Fibroblast of skin of right quadriceps (primary cell): ENCODE measurements at regions not wholly inside any gene's neighbourhood (a gene's known extent, or its start where the extent isn't known, plus 50 kb on each side); places are given as distances from the start of the nearest gene placed in this dataset.
"Not testable (repeated sequence)": the region's sequence is repeated elsewhere in the genome, so short reads cannot be mapped to it uniquely, and the experiment has no call there.

Experiments
- DNase-seq: peaks from one replicate; pipeline ENCODE4 v3.0.0-alpha.2; 2013

DNA sequence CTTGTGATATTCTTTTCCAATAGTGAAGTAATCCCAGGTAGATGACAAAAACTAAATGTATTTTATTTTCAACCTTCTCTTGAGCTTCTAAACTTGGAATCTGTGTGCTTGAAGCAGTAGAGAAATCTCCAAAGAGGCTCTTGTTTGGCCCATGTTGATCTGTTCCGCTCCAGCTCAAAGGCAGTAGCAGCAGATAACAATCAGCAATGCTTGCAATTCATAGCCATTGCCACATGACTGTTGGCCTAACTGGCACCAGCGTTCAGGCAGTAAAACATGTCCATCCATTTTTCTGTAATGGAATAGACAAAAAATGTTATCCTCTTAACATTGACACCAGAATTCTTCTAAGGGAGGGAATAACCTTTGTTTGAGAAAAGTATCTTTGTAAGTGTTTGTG is 270.7 kb upstream of the MSX2 start:
- DNase-seq, result no peak

DNA sequence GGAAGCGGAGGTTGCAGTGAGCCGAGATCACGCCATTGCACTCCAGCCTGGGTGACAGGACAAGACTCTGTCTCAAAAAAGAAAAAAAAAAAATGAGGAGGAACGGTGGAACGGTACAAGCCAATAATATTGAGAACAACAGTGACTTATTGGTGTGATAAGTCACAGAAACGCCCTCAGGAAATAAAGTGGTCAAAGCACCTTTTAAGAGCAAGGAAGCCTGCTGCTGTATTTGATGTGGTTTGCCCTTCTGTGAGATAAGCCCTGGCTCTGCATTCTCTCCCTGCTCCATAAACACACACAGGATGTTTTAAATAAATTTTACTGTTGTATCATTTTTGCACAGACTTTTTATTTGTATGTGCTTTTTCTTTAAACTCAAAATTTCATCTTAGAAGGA is 269.9 kb upstream of the MSX2 start:
- no peak for DNase-seq

DNA sequence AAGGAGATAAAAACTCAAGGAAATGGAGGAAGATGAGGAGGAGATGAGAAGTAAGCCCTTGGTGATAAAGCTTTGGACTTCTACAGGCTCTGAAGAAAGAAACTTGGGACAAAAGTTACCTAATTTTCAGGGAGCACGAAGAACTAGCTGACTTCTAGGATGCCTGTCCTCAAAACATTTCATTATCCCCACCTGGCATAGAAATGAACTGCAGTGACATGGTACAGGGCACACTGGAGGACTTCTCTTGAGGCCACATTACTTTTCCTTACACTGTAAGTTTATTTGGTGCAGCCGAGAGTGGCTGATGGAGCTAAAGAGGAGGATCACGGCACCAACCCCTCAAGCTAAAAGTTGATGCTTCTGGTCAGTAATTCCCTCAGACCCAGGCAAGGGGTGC is 269.5 kb upstream of the MSX2 start:
- DNase-seq, result no peak

DNA sequence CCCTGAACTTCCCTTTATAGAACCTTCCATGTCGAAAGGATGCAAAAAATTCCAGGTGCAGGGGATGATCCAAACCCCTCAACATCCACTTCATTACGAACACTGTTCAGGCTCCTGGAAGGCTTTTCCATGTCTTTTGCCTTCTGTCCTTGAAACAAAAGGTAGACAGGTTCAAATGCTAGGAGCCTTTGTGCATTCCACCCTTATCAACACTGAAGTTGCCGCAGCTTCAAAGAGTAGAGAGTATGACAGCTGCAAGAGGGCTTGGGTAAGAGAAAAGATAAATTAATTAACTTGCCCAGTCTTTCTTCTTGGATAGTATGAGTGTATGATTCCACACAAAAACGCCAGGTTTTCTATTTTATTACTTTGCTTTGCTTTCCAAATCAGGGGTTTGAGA is 269.1 kb upstream of the MSX2 start:
- DNase-seq, result no peak

DNA sequence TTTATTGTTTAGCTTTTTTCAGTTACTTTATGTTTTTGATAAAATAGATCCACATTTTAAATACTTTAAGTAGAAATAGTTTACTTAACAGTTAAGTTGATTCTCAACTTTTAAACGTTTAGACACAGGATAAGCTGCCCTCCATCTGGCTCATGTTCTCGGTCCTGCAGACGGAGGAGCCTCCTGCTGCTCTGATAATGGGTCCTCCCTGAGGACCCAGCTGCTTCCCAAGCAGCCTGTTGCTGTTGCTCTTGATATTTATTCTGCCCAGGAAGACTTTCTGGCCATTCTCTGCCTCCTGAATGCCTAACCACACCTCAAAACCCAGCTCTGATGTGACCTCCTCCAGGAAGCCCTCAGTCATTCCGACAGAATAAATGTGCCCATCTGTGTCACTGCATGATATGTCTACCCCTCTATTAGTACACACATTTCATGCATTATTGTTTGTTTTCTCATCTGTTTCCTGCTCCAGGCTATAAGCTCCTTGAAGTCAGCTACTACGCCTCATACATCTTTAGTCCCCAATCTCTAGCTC is 267.2 kb upstream of the MSX2 start:
- DNase-seq, result no peak

DNA sequence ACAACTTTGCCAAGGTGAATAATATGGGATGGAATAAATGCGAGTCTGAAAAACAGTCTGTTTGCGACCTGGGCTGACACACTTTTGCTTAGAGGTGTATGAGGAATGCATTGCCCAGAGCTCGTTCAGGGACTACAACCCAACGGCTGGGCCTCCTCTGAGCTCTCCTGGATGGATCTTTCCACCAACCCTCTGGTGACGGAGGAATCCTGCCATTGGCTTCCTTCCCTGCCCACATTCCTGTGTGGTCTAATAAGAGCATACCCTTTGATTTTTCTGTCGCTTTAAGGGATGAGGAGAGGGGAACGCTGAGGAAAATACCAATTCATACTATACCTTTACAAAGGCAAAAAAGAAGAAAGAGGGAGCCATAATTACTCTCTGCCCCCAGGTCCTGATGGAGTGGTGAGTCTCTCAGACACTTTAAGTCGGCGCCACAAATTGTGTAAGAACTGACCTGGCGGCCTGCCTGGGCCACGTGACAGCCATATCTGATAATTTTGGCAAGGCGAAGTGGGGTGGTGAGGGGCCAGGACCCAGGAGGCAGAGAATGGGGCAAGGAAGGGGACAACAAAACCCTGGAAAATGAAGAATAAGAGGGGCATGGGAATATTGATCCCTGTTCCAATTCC is 265.2 kb upstream of the MSX2 start:
- no peak for DNase-seq

DNA sequence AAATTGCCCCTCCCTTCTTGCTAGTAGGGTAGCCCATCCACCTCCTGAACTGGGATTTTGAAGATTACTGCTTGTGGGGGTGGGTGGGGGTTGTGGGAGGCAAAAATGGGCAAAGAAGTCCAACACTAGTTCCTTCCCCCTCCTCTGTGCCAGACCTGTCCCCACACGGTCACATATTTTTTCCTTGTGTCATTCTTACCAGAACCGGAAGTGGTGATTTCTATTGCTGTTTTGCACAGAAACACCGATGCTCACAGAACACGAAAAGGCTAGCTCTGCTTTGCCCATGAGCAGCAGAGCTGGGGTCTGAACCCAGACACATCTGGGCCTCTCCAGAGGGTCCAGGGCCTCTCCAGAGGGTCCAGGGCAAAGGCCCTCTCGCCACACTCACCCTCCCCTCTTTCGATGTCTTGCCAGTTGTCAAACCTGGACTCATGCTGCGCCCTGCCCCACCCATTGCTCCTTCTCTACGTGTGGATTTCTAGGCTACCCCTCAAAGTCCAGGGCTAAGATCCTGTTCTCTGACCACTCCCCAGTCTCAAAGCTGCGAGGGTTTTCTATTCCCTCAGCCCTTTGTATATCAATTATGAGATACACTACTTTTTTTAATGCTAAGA is 264.4 kb upstream of the MSX2 start:
- no peak for DNase-seq

DNA sequence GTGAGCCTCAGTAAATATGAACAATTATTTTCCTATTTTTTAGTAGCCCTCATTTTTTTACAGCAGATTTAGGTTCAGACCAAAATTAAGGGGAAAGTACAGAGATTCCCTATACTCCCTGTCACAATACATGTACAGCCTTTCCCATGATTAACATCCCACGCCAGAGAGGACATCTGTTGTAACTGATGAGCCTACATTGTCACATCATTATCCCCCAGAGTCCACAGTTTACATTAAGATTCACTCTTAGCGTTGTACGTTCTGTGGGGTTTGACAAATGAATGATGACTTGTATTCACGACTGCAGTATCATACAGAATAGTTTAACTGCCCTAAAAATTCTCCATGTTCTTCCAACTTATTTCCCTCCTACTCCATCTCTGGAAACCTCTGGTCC is 262.3 kb upstream of the MSX2 start:
- DNase-seq, result no peak

DNA sequence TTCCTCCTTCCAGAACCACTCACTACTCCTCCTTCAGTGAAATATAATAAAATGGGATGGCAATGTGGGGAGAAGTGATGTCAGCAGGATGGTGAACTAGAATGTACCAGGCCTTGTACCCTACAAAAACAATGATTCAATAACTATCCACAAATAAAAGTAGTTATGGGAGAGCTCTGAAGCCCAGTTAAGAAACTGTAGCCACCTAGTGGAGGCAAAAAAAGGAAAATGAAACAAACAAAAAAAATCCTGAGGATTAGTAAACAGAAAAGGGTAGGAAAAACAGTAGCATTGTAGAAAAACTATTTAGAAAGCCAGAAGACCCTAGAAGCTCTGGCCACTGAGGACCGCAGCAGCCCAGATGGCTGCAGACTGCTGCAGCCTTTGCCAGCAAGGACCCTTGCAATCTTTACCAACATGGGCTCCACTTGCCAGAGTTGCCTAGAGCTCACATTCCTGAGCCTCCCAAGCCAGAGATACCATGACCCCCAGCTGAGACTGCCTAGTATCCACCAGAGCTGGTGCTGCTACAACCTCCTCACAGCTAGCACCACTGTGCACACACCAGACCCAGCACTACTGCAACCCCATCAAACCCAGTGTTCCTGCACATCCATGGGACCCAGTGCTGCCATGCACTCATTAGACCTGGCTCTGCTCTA is 259.7 kb upstream of the MSX2 start:
- no peak for DNase-seq

DNA sequence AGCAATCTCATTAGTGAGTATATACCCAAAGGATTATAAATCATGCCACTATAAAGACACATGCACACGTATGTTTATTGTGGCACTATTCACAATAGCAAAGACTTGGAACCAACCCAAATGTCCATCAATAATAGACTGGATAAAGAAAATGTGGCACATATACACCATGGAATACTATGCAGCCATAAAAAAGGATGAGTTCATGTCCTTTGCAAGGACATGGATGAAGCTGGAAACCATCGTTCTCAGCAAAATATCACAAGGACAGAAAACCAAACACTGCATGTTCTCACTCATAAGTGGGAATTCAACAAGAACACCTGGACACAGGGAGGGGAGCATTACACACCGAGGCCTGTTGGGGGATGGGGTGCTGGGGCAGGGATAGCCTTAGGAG is 252.9 kb upstream of the MSX2 start:
- DNase-seq, result not testable (repeated sequence)

DNA sequence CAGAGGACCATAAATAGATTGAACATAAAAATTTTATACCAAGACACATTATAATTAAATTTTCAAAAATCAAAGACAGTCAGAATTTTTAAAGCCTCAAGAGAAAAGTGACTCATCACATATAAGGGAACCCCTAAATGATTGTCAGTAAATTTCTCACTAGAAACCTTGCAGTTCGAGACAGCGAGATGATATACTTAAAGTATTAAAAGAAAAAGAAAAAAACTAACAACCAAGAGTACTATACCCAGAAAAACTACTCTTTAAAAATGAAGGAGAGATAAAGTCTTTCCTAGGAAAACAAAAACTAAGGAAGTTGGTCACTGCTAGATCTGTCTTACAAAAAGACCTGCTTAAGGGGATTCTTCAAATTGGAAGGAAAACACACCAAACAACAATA is 251.4 kb upstream of the MSX2 start:
- no peak for DNase-seq

DNA sequence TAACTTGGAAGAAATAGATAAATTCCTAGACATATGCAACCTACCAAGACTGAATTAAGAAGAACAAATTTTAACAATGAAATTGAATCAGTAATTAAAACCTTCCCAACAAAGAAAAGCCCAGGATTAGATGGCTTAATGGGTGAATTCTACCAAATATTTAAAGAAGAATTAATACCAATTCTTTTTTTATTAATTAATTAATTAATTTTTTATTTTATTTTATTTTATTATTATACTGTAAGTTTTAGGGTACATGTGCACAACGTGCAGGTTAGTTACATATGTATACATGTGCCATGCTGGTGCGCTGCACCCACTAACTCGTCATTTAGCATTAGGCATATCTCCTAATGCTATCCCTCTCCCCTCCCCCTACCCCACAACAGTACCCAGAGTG is 248.4 kb upstream of the MSX2 start:
- not testable (repeated sequence) for DNase-seq

DNA sequence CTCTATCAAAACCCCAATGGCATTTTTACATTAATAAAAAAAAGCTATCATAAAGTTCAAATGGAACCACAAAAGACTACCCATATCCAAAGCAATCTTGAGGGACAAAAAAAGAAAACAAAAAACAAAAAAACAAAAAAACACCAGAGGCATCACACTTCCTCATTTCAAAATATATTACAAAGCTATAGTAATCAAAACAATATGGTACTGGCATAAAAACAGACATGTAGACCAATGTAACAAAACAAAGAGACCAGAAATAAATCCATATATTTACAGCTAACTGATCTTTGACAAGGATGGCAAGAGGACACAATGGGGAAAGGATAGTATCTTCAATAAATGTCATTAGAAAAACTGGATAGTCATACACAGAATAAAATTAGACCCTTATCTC is 245.1 kb upstream of the MSX2 start:
- DNase-seq, result no peak

DNA sequence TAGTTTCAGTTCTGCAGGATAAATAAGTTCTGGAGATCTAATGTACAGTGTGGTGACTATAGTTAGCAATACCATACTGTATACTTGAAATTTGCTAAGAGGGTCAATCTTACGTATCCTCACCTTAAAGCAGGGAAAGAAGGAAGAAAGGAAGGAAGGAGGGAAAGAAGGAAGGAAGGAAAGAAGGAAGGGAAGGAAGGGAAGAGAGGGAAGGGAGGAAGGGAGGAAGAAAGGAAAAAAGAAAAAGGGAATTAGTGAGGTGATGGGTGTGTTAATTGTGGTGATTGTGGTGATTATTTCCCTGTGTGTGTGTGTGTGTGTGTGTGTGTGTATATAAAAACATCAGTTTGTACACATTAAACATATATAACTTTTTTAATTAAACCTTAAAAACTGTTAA is 242.6 kb upstream of the MSX2 start:
- no peak for DNase-seq

DNA sequence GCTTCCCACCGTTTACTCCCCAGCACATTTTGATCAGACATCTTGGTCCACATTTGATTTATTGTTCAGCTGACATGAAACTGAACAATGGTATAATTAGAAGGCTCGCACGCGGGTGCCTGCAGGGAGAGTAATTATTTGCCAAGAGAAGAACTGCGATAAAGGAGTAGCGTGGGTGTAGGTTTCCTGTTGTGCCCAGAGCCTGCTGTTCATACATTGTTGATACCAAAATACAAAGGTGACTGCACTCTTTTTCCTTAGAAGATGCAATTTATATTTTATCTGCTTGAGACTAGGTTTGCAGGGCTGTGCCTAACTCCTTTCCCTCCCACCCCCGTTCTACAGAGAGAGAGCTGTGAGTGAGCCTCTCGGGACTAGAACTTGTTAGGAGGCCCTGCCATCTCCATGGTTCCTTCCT is 241.8 kb upstream of the MSX2 start:
- DNase-seq, result no peak

DNA sequence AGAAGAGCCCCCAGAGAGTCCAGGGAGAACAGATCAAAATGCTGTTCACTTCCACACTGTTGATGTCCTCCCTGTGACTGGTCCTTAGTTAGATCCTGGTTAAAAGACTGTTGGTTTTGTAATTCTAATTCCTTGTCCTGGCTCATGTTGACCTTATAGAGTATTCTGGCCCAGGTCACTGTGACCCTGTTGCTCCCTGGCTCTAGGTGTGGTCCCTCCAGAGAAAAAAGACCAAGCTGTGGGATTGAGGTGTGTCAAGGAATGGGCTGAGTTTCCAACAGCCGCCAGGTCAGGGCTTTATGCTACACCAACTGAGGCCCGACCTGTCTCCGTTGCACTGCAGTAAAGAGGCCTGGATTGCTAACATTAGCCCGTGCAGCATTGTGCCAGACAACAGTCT is 241.0 kb upstream of the MSX2 start:
- DNase-seq, result no peak

DNA sequence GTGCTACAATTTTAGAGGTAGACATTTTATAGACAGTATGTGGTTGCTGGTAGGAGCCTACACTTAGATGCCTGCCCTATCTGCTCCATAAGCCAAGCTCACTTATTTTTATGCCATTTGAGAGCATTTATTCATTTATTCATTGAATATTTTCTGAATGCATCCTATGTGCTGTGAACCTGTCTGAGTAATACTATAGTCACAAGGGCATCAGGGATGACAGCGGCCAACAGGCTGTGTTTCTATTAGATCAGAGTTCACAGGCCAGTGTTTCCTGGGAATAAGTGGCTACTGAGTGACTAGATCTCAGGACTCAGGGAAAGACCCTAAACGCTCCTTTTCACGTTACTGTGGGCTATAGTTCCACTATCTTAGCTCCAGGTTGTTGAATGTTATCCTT is 235.2 kb upstream of the MSX2 start:
- DNase-seq, result no peak

DNA sequence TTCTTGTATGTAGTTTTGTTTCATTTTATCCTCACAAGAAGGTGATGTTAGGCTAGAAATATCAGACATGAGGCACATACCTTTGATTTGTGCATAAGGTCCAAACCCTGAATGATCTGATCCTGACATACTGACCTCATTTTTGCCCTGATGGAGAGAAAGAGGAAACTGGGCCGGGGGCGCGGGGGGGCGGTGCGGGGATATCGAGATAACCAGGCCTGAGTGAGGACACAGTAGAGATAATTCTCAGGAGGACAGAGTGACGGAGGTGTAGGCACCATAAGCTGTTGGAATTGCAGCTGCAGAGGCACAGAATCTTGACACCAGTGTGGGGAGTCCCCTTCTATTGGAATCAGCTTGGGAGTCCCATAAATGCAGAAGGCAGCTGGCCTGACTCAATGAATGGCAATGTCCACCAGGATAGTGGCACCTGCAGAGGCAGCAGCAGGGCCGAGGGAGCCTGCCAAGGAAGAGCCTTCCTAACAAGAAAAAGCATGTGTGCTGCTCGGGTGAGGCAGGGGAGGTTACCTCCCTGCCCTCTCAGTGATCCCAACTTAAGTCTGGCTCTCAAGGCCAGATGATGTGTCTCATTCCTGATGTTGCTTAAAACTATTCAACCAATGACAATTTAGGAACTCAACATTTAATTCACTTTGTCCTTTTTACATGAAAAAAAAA is 234.3 kb upstream of the MSX2 start:
- DNase-seq, result no peak

DNA sequence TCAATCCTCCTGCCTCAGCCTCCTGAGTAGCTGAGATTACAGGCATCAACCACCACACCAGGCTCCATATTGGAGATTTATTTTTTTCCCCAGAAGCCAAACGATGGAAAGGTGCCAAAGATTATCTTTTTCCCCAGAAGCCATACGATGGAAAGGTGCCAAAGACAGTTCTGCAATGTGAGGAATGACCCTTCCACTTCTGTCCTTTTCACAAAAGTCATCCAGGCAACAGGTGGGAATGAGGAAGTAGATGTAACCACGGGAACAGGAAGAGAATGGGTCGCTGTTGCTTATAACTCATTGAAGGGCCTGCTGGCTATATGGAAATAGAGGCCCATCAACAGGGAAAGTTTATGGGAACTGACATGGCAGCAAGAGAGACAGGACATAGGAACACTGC is 233.7 kb upstream of the MSX2 start:
- DNase-seq, result no peak

DNA sequence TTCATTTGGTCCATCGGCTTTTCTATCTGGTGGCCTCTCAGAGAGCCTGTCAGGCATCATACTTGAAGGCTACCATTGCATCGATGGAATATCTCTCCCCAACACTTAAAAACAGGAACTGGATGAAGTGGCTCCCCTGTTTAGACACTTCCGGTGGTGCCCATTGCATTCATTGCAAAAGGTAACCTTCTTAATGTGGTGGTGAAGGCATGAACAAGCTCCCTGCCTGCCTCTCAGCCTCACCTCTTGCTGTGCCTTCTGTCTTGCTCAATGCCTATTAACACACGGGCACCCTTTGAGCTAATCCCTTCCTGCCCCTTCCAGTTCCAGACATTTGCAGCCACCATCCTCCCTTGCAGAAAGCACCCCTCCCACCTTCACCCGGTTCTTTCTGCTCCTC is 233.1 kb upstream of the MSX2 start:
- DNase-seq, result no peak

DNA sequence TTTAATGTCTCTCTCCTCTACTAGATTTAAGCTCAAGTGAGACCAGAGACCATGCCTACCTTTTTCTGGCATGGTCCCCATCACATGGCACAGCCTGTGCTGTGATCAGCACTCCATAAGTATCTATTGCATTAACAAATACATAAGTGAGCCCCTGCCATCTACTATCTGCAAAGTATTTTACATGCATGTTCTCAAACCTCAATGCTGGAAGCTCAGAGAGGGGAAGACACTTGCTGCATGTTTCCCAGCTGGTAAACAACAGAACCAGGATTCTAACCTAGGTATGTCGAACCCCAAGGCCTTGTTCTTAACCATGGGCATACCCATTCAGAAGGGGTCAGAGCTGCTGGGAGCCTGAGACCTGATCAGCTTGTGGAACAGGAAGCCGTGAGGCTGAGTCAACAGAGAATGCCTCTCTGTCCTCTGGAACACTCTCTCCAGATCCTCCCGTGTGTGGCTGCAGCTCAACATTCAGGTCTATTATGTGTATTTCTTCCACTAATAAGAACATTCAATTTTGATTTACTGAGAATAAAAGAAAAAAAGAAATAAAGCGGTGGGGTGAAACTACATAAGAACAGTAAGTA is 232.5 kb upstream of the MSX2 start:
- no peak for DNase-seq

DNA sequence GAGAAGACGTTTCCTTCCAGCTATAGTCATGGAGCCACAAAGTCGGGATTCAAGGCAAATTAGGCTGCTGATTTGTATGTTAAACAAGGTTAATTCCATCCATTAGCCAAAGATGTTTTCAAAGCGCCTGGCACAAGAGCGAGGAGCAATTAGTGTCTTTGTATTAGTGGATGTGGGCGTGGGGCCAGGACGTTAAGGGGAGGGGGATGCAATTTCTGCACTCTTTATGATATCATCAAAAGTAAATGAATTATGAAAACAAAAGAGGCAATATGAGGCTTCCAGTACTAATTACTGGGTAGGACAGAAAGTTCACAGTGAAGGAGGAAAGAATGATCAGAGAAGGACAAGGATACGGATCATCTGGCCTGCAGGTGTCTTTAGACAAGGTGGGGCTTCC is 230.9 kb upstream of the MSX2 start:
- DNase-seq, result no peak

DNA sequence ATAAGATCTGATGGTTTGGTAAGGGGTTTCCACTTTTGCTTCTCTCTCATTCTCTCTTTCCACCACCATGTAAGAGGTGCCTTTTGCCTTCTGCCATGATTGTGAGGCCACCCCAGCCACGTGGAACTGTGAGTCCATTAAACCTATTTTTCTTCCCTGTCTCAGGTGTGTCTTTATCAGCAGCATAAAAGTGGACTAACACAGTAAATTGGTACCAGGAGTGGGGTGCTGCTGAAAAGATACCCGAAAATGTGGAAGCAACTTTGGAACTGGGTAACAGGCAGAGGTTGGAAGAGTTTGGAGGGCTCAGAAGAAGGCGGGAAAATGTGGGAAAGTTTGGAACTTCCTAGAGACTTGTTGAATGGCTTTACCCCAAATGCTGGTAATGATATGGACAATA is 226.4 kb upstream of the MSX2 start:
- not testable (repeated sequence) for DNase-seq

DNA sequence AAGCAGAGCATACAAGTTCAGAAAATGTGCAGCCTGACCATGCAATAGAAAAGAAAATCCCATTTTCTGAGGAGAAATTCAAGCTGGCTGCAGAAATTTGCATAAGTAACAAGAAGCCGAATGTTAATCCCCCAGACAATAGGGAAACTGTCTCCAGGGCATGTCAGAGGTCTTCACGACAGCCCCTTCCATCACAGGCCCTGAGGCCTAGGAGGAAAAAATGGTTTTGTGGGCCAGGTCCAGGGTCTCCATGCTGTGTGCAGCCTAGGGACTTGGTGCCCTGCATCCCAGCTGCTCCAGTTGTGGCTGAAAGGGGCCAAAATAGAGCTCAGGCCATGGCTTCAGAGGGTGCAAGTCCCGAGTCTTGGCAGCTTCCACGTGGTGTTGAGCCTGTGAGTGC is 225.8 kb upstream of the MSX2 start:
- not testable (repeated sequence) for DNase-seq
